B cell (primary cell): ENCODE measurements at regions not wholly inside any gene's neighbourhood (a gene's known extent, or its start where the extent isn't known, plus 50 kb on each side); places are given as distances from the start of the nearest gene placed in this dataset.

Experiments used
- CTCF ChIP-seq: fragments of 200-600 bp; IDR thresholded peaks from one replicate; pipeline ENCODE4 v1.8.0; 2022; ENCODE audit warnings: antibody characterized with exemption, mild to moderate bottlenecking
- EZH2 ChIP-seq: IDR thresholded peaks from 2 replicates; pipeline ENCODE4 v1.6.1; 2012; ENCODE audit warnings: borderline replicate concordance, low read depth, mild to moderate bottlenecking, moderate library complexity, low read length; ENCODE audit not compliant: insufficient read depth, poor library complexity, severe bottlenecking

- no peak for TF ChIP-seq CTCF
- TF ChIP-seq EZH2 = no peak
Measured at GRCh38 chr1:68827261-68827660, 330.4 kb upstream of the DEPDC1 start.
